NCI-H1436 treated with DMSO at 0.1 percent for 48 hours (cell line): ENCODE measurements at regions not wholly inside any gene's neighbourhood (a gene's known extent, or its start where the extent isn't known, plus 50 kb on each side); places are given as distances from the start of the nearest gene placed in this dataset.
"Not testable (repeated sequence)": the region's sequence is repeated elsewhere in the genome, so short reads cannot be mapped to it uniquely, and the experiment has no call there.

Source experiments
- DNase-seq: peaks from one replicate; lab custom pipeline; 2025; lab: John Stamatoyannopoulos, UW

GRCh38 chr12:92421701-92422100 lies 276.1 kb upstream of the BTG1 start:
- DNase-seq, result no peak

- no peak for DNase-seq
These were observed 275.4 kb upstream of the BTG1 start for GRCh38 chr12:92421042-92421441.

GRCh38 chr12:92419201-92419600 lies 273.6 kb upstream of the BTG1 start:
- DNase-seq, result no peak

GRCh38 chr12:92418381-92418780 lies 272.7 kb upstream of the BTG1 start:
- DNase-seq, result no peak

- no peak for DNase-seq
These were observed 271.7 kb upstream of the BTG1 start for GRCh38 chr12:92417373-92417772.

GRCh38 chr12:92416385-92416812 lies 270.8 kb upstream of the BTG1 start:
- no peak for DNase-seq

GRCh38 chr12:92414170-92415070 lies 268.8 kb upstream of the BTG1 start:
- DNase-seq, result no peak

GRCh38 chr12:92413286-92413685 lies 267.6 kb upstream of the BTG1 start:
- DNase-seq, result no peak

GRCh38 chr12:92412856-92413255 lies 267.2 kb upstream of the BTG1 start:
- DNase-seq, result no peak

GRCh38 chr12:92411687-92412086 lies 266.0 kb upstream of the BTG1 start:
- no peak for DNase-seq

GRCh38 chr12:92408072-92408900 lies 262.6 kb upstream of the BTG1 start:
- DNase-seq, result no peak

GRCh38 chr12:92406404-92407070 lies 260.9 kb upstream of the BTG1 start:
- not testable (repeated sequence) for DNase-seq

GRCh38 chr12:92405801-92406251 lies 260.2 kb upstream of the BTG1 start:
- DNase-seq, result not testable (repeated sequence)

GRCh38 chr12:92404921-92405320 lies 259.3 kb upstream of the BTG1 start:
- DNase-seq, result no peak

GRCh38 chr12:92404259-92404894 lies 258.7 kb upstream of the BTG1 start:
- DNase-seq, result no peak

GRCh38 chr12:92403210-92404175 lies 257.8 kb upstream of the BTG1 start:
- no peak for DNase-seq

- DNase-seq, result no peak
These were observed 256.8 kb upstream of the BTG1 start for GRCh38 chr12:92402415-92402814.

- DNase-seq, result no peak
These were observed 254.4 kb upstream of the BTG1 start for GRCh38 chr12:92400006-92400405.

GRCh38 chr12:92398565-92399309 lies 253.1 kb upstream of the BTG1 start:
- no peak for DNase-seq
